ENCODE measurements at regions not wholly inside any gene's neighbourhood (a gene's known extent, or its start where the extent isn't known, plus 50 kb on each side); places are given as distances from the start of the nearest gene placed in this dataset.

DNA sequence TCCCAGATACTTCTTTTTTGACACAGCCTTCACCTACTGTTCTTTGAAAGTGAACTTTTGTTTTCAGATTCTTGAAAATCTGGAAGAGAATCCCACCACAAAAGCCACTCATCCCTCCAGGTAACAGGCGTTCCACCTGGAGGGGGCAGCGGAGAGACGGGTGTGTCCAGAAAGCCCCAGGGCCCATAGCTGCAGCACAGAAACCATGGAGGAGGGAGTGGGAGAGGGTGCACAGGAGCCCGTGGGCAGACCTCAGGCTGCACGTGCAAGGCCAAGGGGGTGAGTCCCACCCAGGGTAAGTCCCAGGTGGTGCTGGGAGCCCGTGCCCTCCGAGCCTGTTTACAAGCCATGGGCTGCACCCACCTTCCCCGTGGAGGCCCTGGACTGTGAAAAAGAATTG, 86.5 kb downstream of the PSMG1 start:
- TF ChIP-seq, protein P1, sequence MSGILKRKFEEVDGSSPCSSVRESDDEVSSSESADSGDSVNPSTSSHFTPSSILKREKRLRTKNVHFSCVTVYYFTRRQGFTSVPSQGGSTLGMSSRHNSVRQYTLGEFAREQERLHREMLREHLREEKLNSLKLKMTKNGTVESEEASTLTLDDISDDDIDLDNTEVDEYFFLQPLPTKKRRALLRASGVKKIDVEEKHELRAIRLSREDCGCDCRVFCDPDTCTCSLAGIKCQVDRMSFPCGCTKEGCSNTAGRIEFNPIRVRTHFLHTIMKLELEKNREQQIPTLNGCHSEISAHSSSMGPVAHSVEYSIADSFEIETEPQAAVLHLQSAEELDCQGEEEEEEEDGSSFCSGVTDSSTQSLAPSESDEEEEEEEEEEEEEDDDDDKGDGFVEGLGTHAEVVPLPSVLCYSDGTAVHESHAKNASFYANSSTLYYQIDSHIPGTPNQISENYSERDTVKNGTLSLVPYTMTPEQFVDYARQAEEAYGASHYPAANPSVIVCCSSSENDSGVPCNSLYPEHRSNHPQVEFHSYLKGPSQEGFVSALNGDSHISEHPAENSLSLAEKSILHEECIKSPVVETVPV (CRISPR knock-in tag; IDR thresholded peaks at IDR 0.05) = no peak
- TF ChIP-seq PATZ1 (CRISPR knock-in tag; IDR thresholded peaks at IDR 0.05; ENCODE audit: borderline replicate concordance) = no peak
- TF ChIP-seq ISL1 (CRISPR knock-in tag; IDR thresholded peaks at IDR 0.05) = no peak
- TF ChIP-seq ZC3H10 (CRISPR knock-in tag; IDR thresholded peaks at IDR 0.05) = no peak
- no peak for TF ChIP-seq OSR1 (CRISPR knock-in tag; IDR thresholded peaks at IDR 0.05)
- no peak for TF ChIP-seq ESRRG (CRISPR knock-in tag; IDR thresholded peaks at IDR 0.05)
